ENCODE measurements at regions not wholly inside any gene's neighbourhood (a gene's known extent, or its start where the extent isn't known, plus 50 kb on each side); places are given as distances from the start of the nearest gene placed in this dataset.

DNA sequence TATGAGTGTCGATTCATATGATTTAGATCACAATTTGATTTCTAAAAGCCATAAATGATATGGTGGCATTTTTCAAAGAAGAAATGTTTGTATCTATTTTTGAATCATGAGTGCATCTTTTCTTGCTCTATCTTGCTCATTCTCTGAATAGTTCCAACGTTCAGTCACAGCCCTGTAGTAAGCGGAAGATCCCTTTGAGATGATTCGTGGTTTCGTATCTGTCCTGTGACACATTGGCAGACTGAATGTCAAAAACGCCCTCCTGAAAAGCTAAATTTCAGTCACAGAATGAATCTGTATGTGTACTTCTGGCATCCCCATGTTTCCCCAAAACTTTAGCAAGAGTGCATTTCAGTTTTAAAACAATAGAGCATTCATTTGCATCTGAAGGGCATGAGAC is 1066.9 kb upstream of the TENM3 start:
- no peak for TF ChIP-seq CHD1 (IDR thresholded peaks at IDR 0.05; ENCODE audit: low read depth, low read length)
- no peak for TF ChIP-seq RCOR1 (IDR thresholded peaks at IDR 0.05; ENCODE audit: insufficient replicate concordance, low read length)
- TF ChIP-seq, protein P1, sequence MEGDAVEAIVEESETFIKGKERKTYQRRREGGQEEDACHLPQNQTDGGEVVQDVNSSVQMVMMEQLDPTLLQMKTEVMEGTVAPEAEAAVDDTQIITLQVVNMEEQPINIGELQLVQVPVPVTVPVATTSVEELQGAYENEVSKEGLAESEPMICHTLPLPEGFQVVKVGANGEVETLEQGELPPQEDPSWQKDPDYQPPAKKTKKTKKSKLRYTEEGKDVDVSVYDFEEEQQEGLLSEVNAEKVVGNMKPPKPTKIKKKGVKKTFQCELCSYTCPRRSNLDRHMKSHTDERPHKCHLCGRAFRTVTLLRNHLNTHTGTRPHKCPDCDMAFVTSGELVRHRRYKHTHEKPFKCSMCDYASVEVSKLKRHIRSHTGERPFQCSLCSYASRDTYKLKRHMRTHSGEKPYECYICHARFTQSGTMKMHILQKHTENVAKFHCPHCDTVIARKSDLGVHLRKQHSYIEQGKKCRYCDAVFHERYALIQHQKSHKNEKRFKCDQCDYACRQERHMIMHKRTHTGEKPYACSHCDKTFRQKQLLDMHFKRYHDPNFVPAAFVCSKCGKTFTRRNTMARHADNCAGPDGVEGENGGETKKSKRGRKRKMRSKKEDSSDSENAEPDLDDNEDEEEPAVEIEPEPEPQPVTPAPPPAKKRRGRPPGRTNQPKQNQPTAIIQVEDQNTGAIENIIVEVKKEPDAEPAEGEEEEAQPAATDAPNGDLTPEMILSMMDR (conservative IDR thresholded peaks at IDR 0.05; ENCODE audit: low read depth, low read length): no peak
- TF ChIP-seq POLR2A (IDR thresholded peaks at IDR 0.05; ENCODE audit: low read depth, low read length): no peak
- no peak for TF ChIP-seq BHLHE40 (IDR thresholded peaks at IDR 0.05; ENCODE audit: low read depth, low read length)
- TF ChIP-seq RAD21 (IDR thresholded peaks at IDR 0.05; ENCODE audit: low read length): no peak
- no peak for TF ChIP-seq RFX5 (IDR thresholded peaks at IDR 0.05; ENCODE audit: low read depth, low read length)
- TF ChIP-seq CEBPB (IDR thresholded peaks at IDR 0.05; ENCODE audit: low read depth, low read length): no peak
- TF ChIP-seq, protein P2, sequence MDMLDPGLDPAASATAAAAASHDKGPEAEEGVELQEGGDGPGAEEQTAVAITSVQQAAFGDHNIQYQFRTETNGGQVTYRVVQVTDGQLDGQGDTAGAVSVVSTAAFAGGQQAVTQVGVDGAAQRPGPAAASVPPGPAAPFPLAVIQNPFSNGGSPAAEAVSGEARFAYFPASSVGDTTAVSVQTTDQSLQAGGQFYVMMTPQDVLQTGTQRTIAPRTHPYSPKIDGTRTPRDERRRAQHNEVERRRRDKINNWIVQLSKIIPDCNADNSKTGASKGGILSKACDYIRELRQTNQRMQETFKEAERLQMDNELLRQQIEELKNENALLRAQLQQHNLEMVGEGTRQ (IDR thresholded peaks at IDR 0.05; ENCODE audit: low read depth, low read length): no peak
- TF ChIP-seq MAFK (IDR thresholded peaks at IDR 0.05; ENCODE audit: low read depth, low read length): no peak

Measured in IMR-90 (cell line).